ENCODE measurements at regions not wholly inside any gene's neighbourhood (a gene's known extent, or its start where the extent isn't known, plus 50 kb on each side); places are given as distances from the start of the nearest gene placed in this dataset.
A peak's percentile ranks its signal among the peaks of the same experiment; 100 is the strongest.

DNA sequence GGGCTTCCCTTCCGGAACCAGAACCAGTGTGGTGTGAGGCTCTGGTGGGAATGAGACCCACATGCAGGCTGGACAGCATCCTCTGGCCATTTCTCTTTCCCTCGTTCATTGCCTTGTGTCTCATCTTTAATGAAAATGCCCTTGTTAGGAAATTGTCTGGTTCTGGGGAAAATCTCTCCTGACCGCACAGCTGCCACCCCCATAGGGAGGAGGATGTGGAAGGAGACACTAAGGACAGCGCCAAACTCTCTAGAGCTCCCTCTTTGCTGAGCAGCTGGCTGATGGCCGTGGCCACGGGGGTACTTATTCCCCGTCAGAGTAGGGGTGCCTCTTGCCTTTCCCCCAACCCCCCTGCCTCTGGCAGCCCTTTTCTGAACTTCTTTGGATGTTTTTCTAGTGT lies 297.6 kb upstream of the C2CD4B start:
- Histone ChIP-seq H3K4me1 (ENCODE audit: control insufficient read depth, insufficient read depth, low read length) (peaks cover 20% of the 10 kb centered on the region), H3K27me3 (ENCODE audit: control insufficient read depth, insufficient read depth, low read length) (no peaks in the 10 kb centered on the region), H3K9me3 (ENCODE audit: control insufficient read depth, insufficient read depth, low read length) (no peaks in the 10 kb centered on the region), H3K36me3 (ENCODE audit: control insufficient read depth, insufficient read depth, low read length) (no peaks in the 10 kb centered on the region), H3K4me3 (ENCODE audit: low read depth, low read length) (no peak overlapping the region), H3K27ac (ENCODE audit: low read depth, low read length) (no peak overlapping the region)
- DNase-seq (ENCODE audit: low read depth in 4 of 6, low spot score in 6 of 6) = no peak
- WGBS (ENCODE audit: insufficient coverage) = 100% methylated on average over 1 of the region's 7 CpGs

DNA sequence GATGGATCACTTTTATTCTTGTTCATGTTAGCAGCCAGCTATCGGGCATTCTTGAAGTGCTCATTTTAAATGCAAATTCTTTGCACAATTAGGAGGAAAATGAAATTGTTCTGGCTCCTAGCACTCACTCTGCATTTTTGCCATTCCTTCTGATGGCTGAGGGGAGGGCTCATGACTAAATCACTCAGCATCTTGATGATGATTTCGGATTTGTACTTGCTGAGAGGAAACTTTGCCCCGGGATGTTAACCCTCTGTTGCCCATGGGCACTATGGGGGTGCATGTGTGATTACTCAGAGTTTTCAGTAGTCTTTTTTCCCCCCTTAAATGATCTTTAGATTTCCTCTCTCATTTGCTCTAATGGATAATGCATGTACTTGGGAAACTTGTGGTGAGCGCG lies 299.6 kb upstream of the C2CD4B start:
- H3K27ac ChIP-seq (ENCODE audit: low read depth, low read length) = no peak overlapping the region
- H3K4me1 ChIP-seq (ENCODE audit: control insufficient read depth, insufficient read depth, low read length) = peaks cover 20% of the 10 kb centered on the region
- peak in 1 of 6 donors; percentile 28 for DNase-seq (ENCODE audit: low read depth in 4 of 6, low spot score in 6 of 6)
- H3K36me3 ChIP-seq (ENCODE audit: control insufficient read depth, insufficient read depth, low read length) = no peaks in the 10 kb centered on the region
- H3K27me3 ChIP-seq (ENCODE audit: control insufficient read depth, insufficient read depth, low read length) = no peaks in the 10 kb centered on the region
- H3K4me3 ChIP-seq (ENCODE audit: low read depth, low read length) = no peak overlapping the region
- WGBS (ENCODE audit: insufficient coverage) = no CpG with 5 or more reads among the region's 5 CpGs
- no peaks in the 10 kb centered on the region for H3K9me3 ChIP-seq (ENCODE audit: control insufficient read depth, insufficient read depth, low read length)

DNA sequence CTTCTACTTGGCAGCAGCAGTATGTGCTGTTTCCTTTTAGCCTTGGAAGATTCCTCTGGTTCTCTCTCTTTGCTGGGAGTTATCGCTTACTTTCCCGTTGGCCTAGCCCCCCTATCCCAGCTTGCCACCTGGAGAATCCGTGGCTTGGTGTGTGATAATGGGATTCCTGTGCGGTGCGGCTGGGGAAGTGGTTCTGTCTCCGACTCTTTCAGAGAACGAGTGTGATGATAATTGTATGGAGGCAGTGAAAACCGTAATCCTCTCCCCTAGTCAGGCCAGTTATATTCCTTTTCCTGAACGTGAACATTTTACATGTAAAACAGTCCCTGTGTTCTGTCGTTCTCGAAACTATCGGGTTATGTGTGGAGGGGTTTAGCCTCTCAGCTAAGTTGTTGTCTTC lies 300.1 kb upstream of the C2CD4B start:
- Histone ChIP-seq H3K4me1 (ENCODE audit: control insufficient read depth, insufficient read depth, low read length) (peaks cover 25% of the 10 kb centered on the region), H3K36me3 (ENCODE audit: control insufficient read depth, insufficient read depth, low read length) (no peaks in the 10 kb centered on the region), H3K27me3 (ENCODE audit: control insufficient read depth, insufficient read depth, low read length) (no peaks in the 10 kb centered on the region), H3K9me3 (ENCODE audit: control insufficient read depth, insufficient read depth, low read length) (no peaks in the 10 kb centered on the region), H3K27ac (ENCODE audit: low read depth, low read length) (no peak overlapping the region), H3K4me3 (ENCODE audit: low read depth, low read length) (no peak overlapping the region)
- WGBS (ENCODE audit: insufficient coverage) = 67% methylated on average over 3 of the region's 12 CpGs
- no peak for DNase-seq (ENCODE audit: low read depth in 4 of 6, low spot score in 6 of 6)

DNA sequence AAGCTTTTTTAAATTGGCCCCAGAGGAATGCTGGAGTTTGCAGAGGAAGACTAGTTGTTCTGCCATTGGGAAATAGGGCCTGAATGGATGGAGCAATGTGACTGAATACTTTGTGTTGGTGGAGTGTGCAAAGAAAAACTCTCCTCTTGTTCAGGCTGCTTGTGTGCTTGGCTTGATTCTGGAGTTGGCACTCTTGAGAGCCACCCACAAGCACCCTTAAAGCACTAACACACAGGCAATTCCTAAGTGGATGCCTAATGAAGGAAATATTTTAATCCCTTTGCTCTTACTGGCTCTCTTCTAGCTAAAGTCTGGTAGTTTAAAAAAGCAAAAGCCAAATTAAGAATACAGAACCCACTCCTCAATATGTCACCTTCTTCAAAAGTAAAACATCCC lies 304.4 kb upstream of the C2CD4B start:
- H3K9me3 ChIP-seq (ENCODE audit: control insufficient read depth, insufficient read depth, low read length) = no peaks in the 10 kb centered on the region
- no peak overlapping the region for H3K4me3 ChIP-seq (ENCODE audit: low read depth, low read length)
- H3K4me1 ChIP-seq (ENCODE audit: control insufficient read depth, insufficient read depth, low read length) = peaks cover 18% of the 10 kb centered on the region
- H3K36me3 ChIP-seq (ENCODE audit: control insufficient read depth, insufficient read depth, low read length) = no peaks in the 10 kb centered on the region
- H3K27ac ChIP-seq (ENCODE audit: low read depth, low read length) = peak overlapping the region; percentile 9
- no peaks in the 10 kb centered on the region for H3K27me3 ChIP-seq (ENCODE audit: control insufficient read depth, insufficient read depth, low read length)
- DNase-seq (ENCODE audit: low read depth in 4 of 6, low spot score in 6 of 6) = peak in 3 of 6 donors; percentile 13 to 77 (median 56)

DNA sequence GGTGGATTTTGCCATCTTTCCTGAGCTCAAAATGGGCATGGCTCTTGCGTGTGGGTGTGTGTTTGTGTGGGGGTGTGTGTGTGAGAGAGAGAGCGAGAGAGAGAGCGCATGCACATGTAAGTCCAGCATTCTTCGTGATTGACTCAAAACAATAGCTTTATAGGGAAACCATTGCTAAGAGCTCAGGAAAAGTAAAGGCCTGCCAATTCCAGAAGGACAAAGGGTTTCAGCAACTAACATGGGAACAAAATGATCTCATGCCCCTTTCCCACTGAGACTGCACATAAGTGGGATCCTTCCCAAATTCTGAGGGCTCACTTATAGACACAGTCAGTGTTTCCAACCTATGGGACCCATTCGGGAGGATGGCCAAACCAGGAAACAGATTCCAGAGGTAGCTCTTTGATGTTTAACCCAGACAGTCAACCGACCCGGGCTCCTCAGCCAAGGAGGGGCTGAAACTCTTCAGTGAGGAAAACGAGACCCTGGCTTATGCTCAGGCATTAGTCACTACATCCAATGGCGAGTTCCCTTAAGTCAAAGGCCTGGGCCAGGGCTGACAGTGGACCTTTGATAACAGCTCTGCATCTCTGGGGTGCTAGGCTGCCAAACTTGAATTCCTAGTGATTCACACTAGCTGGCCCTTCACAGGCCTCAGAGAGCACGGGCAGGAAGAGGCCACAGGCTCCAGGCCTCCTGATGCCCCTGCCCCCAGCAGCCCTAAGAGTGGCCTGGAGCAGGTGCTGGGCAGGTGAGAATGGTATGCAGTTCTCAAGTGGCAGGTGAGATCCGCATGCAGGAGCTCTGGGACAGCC lies 305.0 kb upstream of the C2CD4B start:
- Histone ChIP-seq H3K9me3 (ENCODE audit: control insufficient read depth, insufficient read depth, low read length) (no peaks in the 10 kb centered on the region), H3K4me1 (ENCODE audit: control insufficient read depth, insufficient read depth, low read length) (peaks cover 18% of the 10 kb centered on the region), H3K4me3 (ENCODE audit: low read depth, low read length) (no peak overlapping the region), H3K36me3 (ENCODE audit: control insufficient read depth, insufficient read depth, low read length) (no peaks in the 10 kb centered on the region), H3K27me3 (ENCODE audit: control insufficient read depth, insufficient read depth, low read length) (no peaks in the 10 kb centered on the region), H3K27ac (ENCODE audit: low read depth, low read length) (peak overlapping the region; percentile 52)
- DNase-seq (ENCODE audit: low read depth in 4 of 6, low spot score in 6 of 6) = peak in 1 of 6 donors; percentile 60
- WGBS (ENCODE audit: insufficient coverage) = 65% methylated on average over 11 of the region's 11 CpGs

DNA sequence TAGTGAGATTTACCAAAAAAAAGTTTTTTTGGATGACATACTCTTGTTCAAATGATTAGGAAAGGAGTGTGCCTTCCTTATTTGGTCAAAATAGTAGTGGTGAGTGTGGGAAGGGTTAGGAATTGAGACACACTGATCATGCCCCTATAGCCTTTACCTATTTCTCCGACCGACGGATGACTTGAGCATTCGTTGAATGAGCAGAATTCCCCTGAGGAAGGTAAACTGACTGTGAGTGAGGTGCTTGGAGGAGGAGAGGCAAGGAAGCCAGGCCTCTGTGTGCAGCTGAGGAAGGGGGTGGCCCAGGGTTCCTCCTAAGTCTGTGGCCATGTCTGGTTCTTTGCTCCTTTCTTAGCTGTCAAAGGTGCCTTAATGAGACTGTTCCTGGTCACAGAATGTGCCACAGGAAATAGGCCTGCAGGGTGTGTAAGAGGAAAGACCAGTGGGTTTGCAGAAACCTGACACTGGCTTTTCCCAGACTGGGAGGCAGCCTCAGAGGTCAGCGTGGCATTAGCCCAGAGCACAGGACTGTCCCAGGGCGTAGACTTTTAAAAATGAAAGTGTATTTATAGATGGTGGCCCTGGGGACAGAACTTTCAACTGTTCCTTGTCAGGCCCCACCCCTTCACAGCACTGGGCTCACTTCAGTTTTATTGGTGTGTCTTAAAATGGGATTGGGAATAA lies 307.7 kb upstream of the C2CD4B start:
- H3K36me3 ChIP-seq (ENCODE audit: control insufficient read depth, insufficient read depth, low read length) = no peaks in the 10 kb centered on the region
- no peak for DNase-seq (ENCODE audit: low read depth in 4 of 6, low spot score in 6 of 6)
- H3K9me3 ChIP-seq (ENCODE audit: control insufficient read depth, insufficient read depth, low read length) = no peaks in the 10 kb centered on the region
- H3K4me1 ChIP-seq (ENCODE audit: control insufficient read depth, insufficient read depth, low read length) = peaks cover 15% of the 10 kb centered on the region
- H3K4me3 ChIP-seq (ENCODE audit: low read depth, low read length) = no peak overlapping the region
- no peaks in the 10 kb centered on the region for H3K27me3 ChIP-seq (ENCODE audit: control insufficient read depth, insufficient read depth, low read length)
- WGBS (ENCODE audit: insufficient coverage) = 55% methylated on average over 2 of the region's 6 CpGs
- H3K27ac ChIP-seq (ENCODE audit: low read depth, low read length) = no peak overlapping the region

DNA sequence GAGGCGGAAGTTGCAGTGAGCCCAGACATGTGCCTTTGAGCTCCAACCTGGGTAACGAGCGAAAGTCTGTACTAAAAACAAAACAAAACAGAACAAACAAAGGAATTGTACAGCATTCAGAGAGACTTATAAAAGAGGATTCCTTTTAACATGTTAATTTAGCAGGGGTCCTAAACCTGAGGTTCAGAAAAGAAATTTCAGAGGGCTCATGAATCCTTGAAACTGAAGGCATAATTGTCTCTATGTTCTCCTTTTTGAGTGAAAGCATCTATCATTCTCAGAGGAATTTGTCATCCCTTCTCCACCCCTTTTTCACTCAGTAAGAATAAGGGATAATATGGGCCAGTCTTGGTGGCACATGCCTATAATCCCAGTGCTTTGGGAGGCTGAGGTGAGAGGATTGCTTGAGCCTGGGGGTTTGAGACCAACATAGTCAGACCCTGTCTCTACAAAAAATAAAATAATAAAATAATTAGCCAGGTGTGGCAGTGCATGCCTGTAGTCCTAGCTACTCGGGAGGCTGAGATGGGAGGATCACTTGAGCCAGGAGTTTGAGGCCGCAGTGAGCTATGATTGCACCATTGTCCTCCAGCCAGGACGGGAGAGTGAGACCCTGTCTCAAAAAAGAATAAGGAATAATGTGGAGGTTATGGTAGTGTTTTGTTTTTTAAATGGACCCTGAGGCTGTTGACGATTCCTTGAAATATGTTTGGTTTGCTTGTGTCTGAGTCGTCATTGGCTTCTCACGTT lies 309.1 kb upstream of the C2CD4B start:
- Histone ChIP-seq H3K27ac (ENCODE audit: low read depth, low read length) (no peak overlapping the region), H3K36me3 (ENCODE audit: control insufficient read depth, insufficient read depth, low read length) (no peaks in the 10 kb centered on the region), H3K4me1 (ENCODE audit: control insufficient read depth, insufficient read depth, low read length) (peaks cover 15% of the 10 kb centered on the region), H3K4me3 (ENCODE audit: low read depth, low read length) (no peak overlapping the region), H3K9me3 (ENCODE audit: control insufficient read depth, insufficient read depth, low read length) (no peaks in the 10 kb centered on the region), H3K27me3 (ENCODE audit: control insufficient read depth, insufficient read depth, low read length) (no peaks in the 10 kb centered on the region)
- 67% methylated on average over 7 of the region's 9 CpGs for WGBS (ENCODE audit: insufficient coverage)
- no peak for DNase-seq (ENCODE audit: low read depth in 4 of 6, low spot score in 6 of 6)

DNA sequence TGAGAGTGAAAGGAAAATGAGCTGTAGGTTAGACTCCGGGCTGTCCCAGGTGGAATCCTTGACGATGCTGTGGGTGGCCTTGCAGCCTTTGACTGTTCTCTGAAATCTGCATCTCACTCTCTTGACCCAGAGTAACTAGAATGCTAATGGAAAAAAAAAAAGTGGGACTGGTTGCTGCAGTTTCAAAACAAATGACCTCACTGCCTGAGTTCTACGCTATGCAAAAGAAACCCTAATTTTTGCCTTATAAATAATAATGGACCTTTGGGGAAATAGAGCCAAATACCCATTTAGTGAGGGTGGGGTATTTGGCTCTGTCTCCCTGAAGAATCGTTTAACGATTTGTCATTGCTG lies 309.7 kb upstream of the C2CD4B start:
- 67% methylated on average over 1 of the region's 5 CpGs for WGBS (ENCODE audit: insufficient coverage)
- Histone ChIP-seq H3K27me3 (ENCODE audit: control insufficient read depth, insufficient read depth, low read length) (no peaks in the 10 kb centered on the region), H3K4me1 (ENCODE audit: control insufficient read depth, insufficient read depth, low read length) (peaks cover 11% of the 10 kb centered on the region), H3K4me3 (ENCODE audit: low read depth, low read length) (no peak overlapping the region), H3K9me3 (ENCODE audit: control insufficient read depth, insufficient read depth, low read length) (no peaks in the 10 kb centered on the region), H3K27ac (ENCODE audit: low read depth, low read length) (no peak overlapping the region), H3K36me3 (ENCODE audit: control insufficient read depth, insufficient read depth, low read length) (no peaks in the 10 kb centered on the region)
- DNase-seq (ENCODE audit: low read depth in 4 of 6, low spot score in 6 of 6) = peak in 1 of 6 donors; percentile 13

DNA sequence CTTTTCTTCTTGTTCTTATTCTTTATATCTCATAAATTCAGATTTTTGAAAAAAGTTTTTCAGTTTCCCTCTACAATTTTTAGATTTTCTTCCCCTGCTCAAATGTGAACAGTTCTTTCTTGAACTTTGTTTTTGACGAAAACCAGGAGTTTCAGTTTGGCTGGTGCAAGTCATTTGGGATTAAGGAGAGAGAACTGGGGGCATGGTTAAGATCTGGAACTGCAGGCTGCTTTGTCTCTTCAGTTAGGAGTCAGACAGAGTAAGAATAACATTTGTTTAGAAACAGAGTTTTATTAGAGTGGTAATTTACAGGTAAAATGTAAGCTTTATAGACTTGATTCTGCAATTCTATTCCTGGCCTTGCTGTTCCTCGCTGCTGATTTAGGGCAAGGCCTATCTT lies 310.5 kb upstream of the C2CD4B start:
- Histone ChIP-seq H3K4me1 (ENCODE audit: control insufficient read depth, insufficient read depth, low read length) (peaks cover 3% of the 10 kb centered on the region), H3K4me3 (ENCODE audit: low read depth, low read length) (no peak overlapping the region), H3K27me3 (ENCODE audit: control insufficient read depth, insufficient read depth, low read length) (no peaks in the 10 kb centered on the region), H3K36me3 (ENCODE audit: control insufficient read depth, insufficient read depth, low read length) (no peaks in the 10 kb centered on the region), H3K9me3 (ENCODE audit: control insufficient read depth, insufficient read depth, low read length) (no peaks in the 10 kb centered on the region), H3K27ac (ENCODE audit: low read depth, low read length) (no peak overlapping the region)
- no peak for DNase-seq (ENCODE audit: low read depth in 4 of 6, low spot score in 6 of 6)
- 92% methylated on average over 2 of the region's 2 CpGs for WGBS (ENCODE audit: insufficient coverage)
